Panc1 (cell line): ENCODE measurements at regions not wholly inside any gene's neighbourhood (a gene's known extent, or its start where the extent isn't known, plus 50 kb on each side); places are given as distances from the start of the nearest gene placed in this dataset.

Source experiments
- CTCF ChIP-seq: fragments of 450-650 bp; IDR thresholded peaks from 2 replicates; pipeline ENCODE4 v1.5.1; 2017; ENCODE audit warnings: mild to moderate bottlenecking
- POLR2AphosphoS5 ChIP-seq: IDR thresholded peaks from 2 replicates; pipeline ENCODE4 v1.6.1; 2012; ENCODE audit warnings: mild to moderate bottlenecking, low read depth, low read length, moderate library complexity
- REST ChIP-seq, 2 experiments: IDR thresholded peaks; 2 replicates each; pipeline ENCODE4 v1.6.1; 2011 to 2012; ENCODE audit warnings: low read depth in 2 of 2, control low read depth in 1 of 2, low read length in 1 of 2, mild to moderate bottlenecking in 1 of 2, moderate library complexity in 1 of 2; ENCODE audit not compliant: insufficient read depth in 1 of 2
- TCF7L2 ChIP-seq: IDR thresholded peaks from 2 replicates; pipeline ENCODE4 v1.6.1; 2011; ENCODE audit warnings: mild to moderate bottlenecking, low read depth, low read length, inconsistent platforms

DNA sequence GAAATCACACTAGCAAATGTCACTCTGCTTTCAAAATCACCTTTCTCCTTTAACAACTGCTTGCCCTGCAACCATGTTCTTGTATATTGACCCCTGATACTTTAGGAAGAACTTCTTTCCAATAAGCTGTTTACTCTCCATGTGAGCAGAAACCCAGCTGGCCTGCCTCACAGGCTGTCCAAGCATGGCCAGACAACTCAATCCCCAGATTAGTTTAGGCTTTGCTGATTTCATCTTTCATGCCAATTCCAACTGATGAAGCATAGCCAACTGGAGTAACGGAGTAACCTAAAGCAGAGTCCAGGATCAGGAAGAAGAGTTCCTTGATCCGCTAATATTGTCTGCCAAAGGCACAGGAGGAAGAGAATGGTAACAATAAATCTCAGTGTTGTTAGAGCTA is 56.7 kb upstream of the HTR1A start:
- TF ChIP-seq CTCF (no peak), POLR2AphosphoS5 (no peak), REST (IDR thresholded peaks at IDR 0.05; ENCODE audit: insufficient read depth in 1 of 2, low read depth in 2 of 2, low read length in 1 of 2) (no peak), TCF7L2 (no peak)
